ENCODE measurements at regions not wholly inside any gene's neighbourhood (a gene's known extent, or its start where the extent isn't known, plus 50 kb on each side); places are given as distances from the start of the nearest gene placed in this dataset.

GRCh38 chr5:19104948-19105347 lies 883.1 kb downstream of the CDH18 start (continued):
- TF ChIP-seq CHD7 (IDR thresholded peaks at IDR 0.05; ENCODE audit: insufficient replicate concordance, low read length) = no peak
- no peak for TF ChIP-seq CEBPB (IDR thresholded peaks at IDR 0.05; ENCODE audit: low read depth, low read length)
- no peak for TF ChIP-seq SIX5 (IDR thresholded peaks at IDR 0.05; ENCODE audit: low read depth, low read length)
- TF ChIP-seq GABPA (IDR thresholded peaks at IDR 0.05; ENCODE audit: borderline replicate concordance, insufficient read depth, low read length) = no peak
- TF ChIP-seq EZH2 (IDR thresholded peaks at IDR 0.05; ENCODE audit: low read depth, low read length, severe bottlenecking) = no peak
- TF ChIP-seq TBP (IDR thresholded peaks at IDR 0.05; ENCODE audit: low read depth, low read length) = no peak
- TF ChIP-seq TAF1 (IDR thresholded peaks at IDR 0.05; ENCODE audit: low read depth, low read length) = no peak
- no peak for TF ChIP-seq FOSL1 (IDR thresholded peaks at IDR 0.05; ENCODE audit: insufficient read depth, low read depth, low read length)
- no peak for TF ChIP-seq SRF (IDR thresholded peaks at IDR 0.05; ENCODE audit: low read depth, low read length)
- TF ChIP-seq HDAC6 (IDR thresholded peaks at IDR 0.05; ENCODE audit: low read depth, low read length) = no peak
- no peak for TF ChIP-seq TEAD4 (IDR thresholded peaks at IDR 0.05; ENCODE audit: low read depth, low read length)
- TF ChIP-seq RXRA (IDR thresholded peaks at IDR 0.05; ENCODE audit: insufficient read depth, low read depth, low read length) = no peak
- TF ChIP-seq, protein P1, sequence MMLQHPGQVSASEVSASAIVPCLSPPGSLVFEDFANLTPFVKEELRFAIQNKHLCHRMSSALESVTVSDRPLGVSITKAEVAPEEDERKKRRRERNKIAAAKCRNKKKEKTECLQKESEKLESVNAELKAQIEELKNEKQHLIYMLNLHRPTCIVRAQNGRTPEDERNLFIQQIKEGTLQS (IDR thresholded peaks at IDR 0.05; ENCODE audit: insufficient read depth, low read depth, low read length) = no peak

Measured in H1 (cell line).